ENCODE measurements at regions not wholly inside any gene's neighbourhood (a gene's known extent, or its start where the extent isn't known, plus 50 kb on each side); places are given as distances from the start of the nearest gene placed in this dataset.

GRCh38 chr10:131698232-131698631 is 202.6 kb upstream of the PPP2R2D start:
- TF ChIP-seq GATA2 (IDR thresholded peaks at IDR 0.05; ENCODE audit: low read depth, low read length) = no peak
- no peak for TF ChIP-seq GATA3 (IDR thresholded peaks at IDR 0.05; ENCODE audit: low read depth, low read length)

All from SH-SY5Y (cell line).